Transverse colon (tissue), 3 donors: ENCODE measurements at regions not wholly inside any gene's neighbourhood (a gene's known extent, or its start where the extent isn't known, plus 50 kb on each side); places are given as distances from the start of the nearest gene placed in this dataset.

Experiments
- CTCF ChIP-seq, 5 experiments: fragments of 200-600 bp in 3 of 5; fragments of 450-650 bp in 2 of 5; sonication (generic) in 3 of 5; IDR thresholded peaks; 1 replicate in 2 of 5; 2 replicates in 3 of 5; pipeline ENCODE4 v1.5.1; 2016 to 2017; ENCODE audit warnings: antibody characterized with exemption in 5 of 5, inconsistent platforms in 3 of 5, mild to moderate bottlenecking in 2 of 5, moderate library complexity in 1 of 5
- POLR2A ChIP-seq: fragments of 450-650 bp; IDR thresholded peaks from one replicate; pipeline ENCODE4 v1.6.1; 2016; ENCODE audit warnings: antibody characterized with exemption, mild to moderate bottlenecking, moderate library complexity

GRCh38 chr1:60949154-60949825 is 133.1 kb upstream of the NFIA start:
- TF ChIP-seq CTCF (IDR thresholded peaks at IDR 0.05) (no peak), POLR2A (no peak)
